Kidney (tissue), 13 donors: ENCODE measurements at regions not wholly inside any gene's neighbourhood (a gene's known extent, or its start where the extent isn't known, plus 50 kb on each side); places are given as distances from the start of the nearest gene placed in this dataset.
"Not testable (repeated sequence)": the region's sequence is repeated elsewhere in the genome, so short reads cannot be mapped to it uniquely, and the experiment has no call there.

Experiments used
- DNase-seq, 5 donors: peaks; one replicate each; pipeline ENCODE4 v3.0.0-alpha.2; 2013 to 2020
- FAIRE-seq: peaks from 2 replicates; lab custom pipeline; 2012; peaks lifted over from hg19 to GRCh38; lab: Jason Lieb, UNC
- H3K27ac ChIP-seq, 2 donors: one replicate each; pipeline ENCODE4 v1.7.0; 2013; ENCODE audit warnings: low read depth in 2 of 2, low read length in 2 of 2, inconsistent platforms in 1 of 2
- H3K27me3 ChIP-seq: one replicate; pipeline ENCODE4 v1.7.1; 2013; ENCODE audit warnings: low read length, inconsistent platforms; ENCODE audit not compliant: control insufficient read depth, insufficient read depth
- H3K36me3 ChIP-seq, 3 donors: one replicate each; pipeline versions ENCODE4 v1.7.0 to v1.7.1; 2013; ENCODE audit warnings: low read length in 3 of 3, control low read depth in 1 of 3, inconsistent platforms in 1 of 3; ENCODE audit not compliant: insufficient read depth in 3 of 3, control insufficient read depth in 2 of 3
- H3K4me1 ChIP-seq, 3 donors: one replicate each; pipeline versions ENCODE4 v1.7.0 to v1.7.1; 2013; ENCODE audit warnings: low read length in 3 of 3, inconsistent platforms in 1 of 3, low read depth in 1 of 3; ENCODE audit not compliant: control insufficient read depth in 2 of 3, insufficient read depth in 2 of 3
- H3K4me3 ChIP-seq, 3 donors: one replicate each; pipeline versions ENCODE4 v1.7.0 to v1.8.1; 2013; ENCODE audit warnings: low read length in 3 of 3, control low read depth in 1 of 3, inconsistent platforms in 1 of 3
- H3K9ac ChIP-seq, 3 donors: one replicate each; pipeline versions ENCODE4 v1.7.0 to v1.7.1; 2013; ENCODE audit warnings: low read length in 3 of 3, control low read depth in 1 of 3, inconsistent platforms in 1 of 3
- H3K9me3 ChIP-seq, 3 donors: one replicate each; pipeline versions ENCODE4 v1.7.0 to v1.7.1; 2013; ENCODE audit warnings: low read length in 3 of 3, control low read depth in 1 of 3, inconsistent platforms in 1 of 3; ENCODE audit not compliant: control insufficient read depth in 2 of 3, insufficient read depth in 1 of 3
- CTCF ChIP-seq: IDR thresholded peaks from 3 replicates; pipeline ENCODE4 v1.5.1; 2012; ENCODE audit warnings: mild to moderate bottlenecking, moderate library complexity, borderline replicate concordance; ENCODE audit not compliant: insufficient read depth; ENCODE audit errors: extremely low read depth
- intact Hi-C: fragments of 100-400 bp; cut with DNase I; formaldehyde crosslinking; loops from one replicate; pipeline ENCODE4 v1.11.1; 2022
- donor health status: control.
- donor health status: control.
- donor health status: control.
- donor health status: control.
- donor health status: control.
- donor health status: DM: yes; HTN: yes; CAD: no.
- donor health status: Normal renal cell carcinoma (clear cell type).

DNA sequence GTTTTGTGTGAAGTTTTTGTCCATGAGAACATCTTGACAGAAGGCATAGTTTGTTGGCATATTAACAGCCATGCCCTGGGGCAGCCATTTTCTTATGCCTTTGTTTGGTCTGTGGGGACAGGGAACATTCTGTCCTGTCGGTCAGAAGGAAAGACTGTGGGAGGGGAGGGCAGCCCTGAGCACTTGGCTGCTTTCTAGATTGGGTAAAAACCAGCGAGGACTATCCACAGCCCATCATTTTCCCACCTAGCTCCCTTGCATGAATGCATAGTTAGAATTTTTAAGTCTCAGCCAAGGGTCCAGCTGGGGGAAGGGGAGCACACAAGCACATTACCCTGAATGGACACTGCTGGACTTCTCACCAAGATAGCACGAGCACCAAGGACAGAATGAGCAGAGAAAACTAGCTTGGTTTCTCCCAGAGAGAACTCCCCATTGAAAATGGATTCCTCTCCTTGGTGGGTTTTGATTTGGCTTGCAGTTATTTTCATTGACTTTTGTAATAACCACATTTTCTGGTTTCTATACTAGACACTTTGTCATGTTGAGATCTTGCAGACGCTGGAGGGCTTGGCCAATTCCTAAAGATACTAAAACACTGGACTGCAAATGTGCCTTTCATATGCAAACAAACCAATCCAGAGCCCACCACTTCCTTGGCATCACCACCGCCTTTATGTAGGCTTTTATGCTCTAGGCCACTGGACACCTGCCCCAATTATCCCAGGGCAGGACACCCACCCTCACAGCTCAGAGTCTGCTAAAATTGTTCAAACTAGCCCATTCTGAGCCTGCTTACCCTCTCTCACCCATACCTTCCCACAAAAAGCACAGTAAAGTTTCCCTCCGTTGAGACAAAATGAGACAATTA, 129.9 kb downstream of the BOD1 start:
- H3K9me3 ChIP-seq = no peaks in the 10 kb centered on the region
- no peak overlapping the region for H3K27ac ChIP-seq
- no peak for DNase-seq
- FAIRE-seq = no peak
- no peaks in the 10 kb centered on the region for H3K36me3 ChIP-seq
- TF ChIP-seq CTCF = no peak
- H3K9ac ChIP-seq = no peak overlapping the region
- no peaks in the 10 kb centered on the region for H3K27me3 ChIP-seq
- intact Hi-C loops = no loop called here
- no peaks in the 10 kb centered on the region for H3K4me1 ChIP-seq
- no peak overlapping the region for H3K4me3 ChIP-seq

- H3K27me3 ChIP-seq = no peaks in the 10 kb centered on the region
- no peaks in the 10 kb centered on the region for H3K36me3 ChIP-seq
- H3K9me3 ChIP-seq = no peaks in the 10 kb centered on the region
- no peak for TF ChIP-seq CTCF
- intact Hi-C loops = no loop called here
- DNase-seq (no peak), FAIRE-seq (no peak)
- H3K9ac ChIP-seq = no peak overlapping the region
- no peak overlapping the region for H3K4me3 ChIP-seq
- H3K4me1 ChIP-seq = no peaks in the 10 kb centered on the region
- no peak overlapping the region for H3K27ac ChIP-seq
Measured at GRCh38 chr5:173484569-173484968, 131.9 kb downstream of the BOD1 start.

DNA sequence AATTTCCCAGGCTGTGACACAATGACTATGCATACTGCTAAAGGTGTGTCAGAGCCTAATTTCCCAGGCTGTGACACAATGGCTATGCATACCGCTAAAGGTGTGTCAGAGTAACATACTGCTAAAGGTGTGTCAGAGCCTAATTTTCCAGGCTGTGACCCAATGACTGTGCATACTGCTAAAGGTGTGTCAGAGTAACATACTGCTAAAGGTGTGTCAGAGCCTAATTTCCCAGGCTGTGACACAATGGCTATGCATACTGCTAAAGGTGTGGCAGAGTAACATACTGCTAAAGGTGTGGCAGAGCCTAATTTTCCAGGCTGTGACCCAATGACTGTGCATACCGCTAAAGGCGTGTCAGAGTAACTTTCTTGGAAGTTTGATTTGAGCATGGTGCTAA, 132.9 kb downstream of the BOD1 start:
- H3K4me3 ChIP-seq, H3K27ac ChIP-seq, H3K9ac ChIP-seq, H3K4me1 ChIP-seq, H3K9me3 ChIP-seq, FAIRE-seq, DNase-seq, H3K36me3 ChIP-seq, H3K27me3 ChIP-seq, intact Hi-C loops: not testable (repeated sequence)

GRCh38 chr5:173483160-173483559, 133.3 kb downstream of the BOD1 start:
- Histone ChIP-seq H3K4me3 (no peak overlapping the region), H3K9ac (no peak overlapping the region), H3K27me3 (no peaks in the 10 kb centered on the region), H3K9me3 (no peaks in the 10 kb centered on the region), H3K36me3 (no peaks in the 10 kb centered on the region), H3K27ac (no peak overlapping the region), H3K4me1 (no peaks in the 10 kb centered on the region)
- DNase-seq (no peak), FAIRE-seq (no peak)
- no peak for TF ChIP-seq CTCF
- intact Hi-C loops = no loop called here
